Mammary epithelial cell (primary cell): ENCODE measurements at regions not wholly inside any gene's neighbourhood (a gene's known extent, or its start where the extent isn't known, plus 50 kb on each side); places are given as distances from the start of the nearest gene placed in this dataset.

ENCODE experiments used
- CTCF ChIP-seq, 2 donors: IDR thresholded peaks in 1 of 2; conservative IDR thresholded peaks in 1 of 2; 2 replicates each; pipeline ENCODE4 v1.5.1; 2011 to 2012; ENCODE audit warnings: inconsistent platforms in 2 of 2, low read length in 2 of 2, mild to moderate bottlenecking in 2 of 2, control low read depth in 1 of 2, low read depth in 1 of 2; ENCODE audit not compliant: insufficient read depth in 1 of 2; ENCODE audit errors: extremely low read depth in 1 of 2
- EZH2 ChIP-seq: IDR thresholded peaks from 2 replicates; pipeline ENCODE4 v1.6.1; 2012; ENCODE audit warnings: low read length, inconsistent platforms, borderline replicate concordance

- TF ChIP-seq CTCF (conservative IDR thresholded peaks at IDR 0.05 in 1 of 2, IDR thresholded peaks at IDR 0.05 in 1 of 2; ENCODE audit: extremely low read depth in 1 of 2, insufficient read depth in 1 of 2, low read depth in 1 of 2, low read length in 2 of 2) (peak in 1 of 2 donors; percentile 23), EZH2 (no peak)
Observed at GRCh38 chr14:71863049-71863448, 69.2 kb upstream of the RGS6 start.
